GM12874 (cell line): ENCODE measurements at regions not wholly inside any gene's neighbourhood (a gene's known extent, or its start where the extent isn't known, plus 50 kb on each side); places are given as distances from the start of the nearest gene placed in this dataset.
A peak's percentile ranks its signal among the peaks of the same experiment; 100 is the strongest.

Experiments
- CTCF ChIP-seq: IDR thresholded peaks from 2 replicates; pipeline ENCODE4 v1.5.1; 2011; ENCODE audit warnings: low read depth, mild to moderate bottlenecking, control low read depth, low read length, moderate library complexity; ENCODE audit not compliant: insufficient read depth

DNA sequence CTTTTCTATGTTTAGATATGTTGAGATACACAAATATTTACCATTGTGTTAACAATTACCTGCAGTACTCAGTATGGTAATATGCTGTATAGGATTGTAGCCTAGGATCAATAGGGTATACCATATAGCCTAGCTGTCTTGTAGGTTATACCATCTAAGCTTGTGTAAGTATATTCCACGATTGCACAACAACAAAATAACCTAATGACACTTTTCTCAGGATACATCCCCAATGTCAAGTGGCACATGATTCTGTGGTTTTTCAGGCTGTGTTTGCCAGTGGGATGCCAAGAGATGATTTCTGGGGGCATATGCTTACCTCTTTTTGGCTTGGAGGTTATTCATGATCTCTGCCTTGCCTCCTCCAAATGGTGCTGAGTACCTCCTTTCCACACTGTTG is 247.2 kb upstream of the CENPE start:
- TF ChIP-seq CTCF, result no peak

DNA sequence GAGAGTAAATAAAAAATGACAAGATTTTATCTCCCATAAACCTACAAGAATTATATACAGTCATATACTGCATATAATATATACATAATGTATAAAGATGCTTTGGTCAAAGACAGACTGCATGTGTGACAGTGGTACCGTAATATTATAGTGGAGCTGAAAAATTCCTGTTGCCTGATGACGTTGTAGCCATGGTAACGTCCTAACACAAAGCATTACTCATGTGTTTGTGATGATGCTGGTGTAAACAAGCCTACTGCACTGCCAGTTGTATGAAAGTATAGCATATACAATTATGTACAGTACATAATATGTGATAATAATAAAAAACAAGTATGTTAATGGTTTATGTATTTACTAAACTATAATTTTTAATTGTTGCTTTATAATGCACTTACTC is 245.2 kb upstream of the CENPE start:
- TF ChIP-seq CTCF, result no peak

DNA sequence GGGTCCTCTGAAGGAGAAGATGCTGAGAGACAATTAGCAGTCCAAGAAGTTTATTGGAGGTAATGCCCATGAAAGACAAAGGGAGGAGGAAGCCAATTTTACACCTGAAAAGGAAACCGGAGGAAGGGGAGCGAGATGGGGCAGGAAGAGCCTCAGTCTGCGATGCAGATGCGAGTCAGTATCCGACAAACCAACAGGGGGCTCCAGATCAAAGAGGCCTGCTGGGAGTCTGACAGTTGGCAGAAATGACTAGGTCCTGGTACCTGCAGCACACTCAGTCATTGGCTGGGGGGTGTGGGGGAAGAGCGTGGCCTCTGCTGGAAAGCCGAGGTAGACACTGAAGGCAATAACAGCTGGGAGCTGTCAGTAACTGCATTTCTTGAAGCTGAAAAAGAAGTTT is 231.1 kb upstream of the CENPE start:
- peak; percentile 47 for TF ChIP-seq CTCF

DNA sequence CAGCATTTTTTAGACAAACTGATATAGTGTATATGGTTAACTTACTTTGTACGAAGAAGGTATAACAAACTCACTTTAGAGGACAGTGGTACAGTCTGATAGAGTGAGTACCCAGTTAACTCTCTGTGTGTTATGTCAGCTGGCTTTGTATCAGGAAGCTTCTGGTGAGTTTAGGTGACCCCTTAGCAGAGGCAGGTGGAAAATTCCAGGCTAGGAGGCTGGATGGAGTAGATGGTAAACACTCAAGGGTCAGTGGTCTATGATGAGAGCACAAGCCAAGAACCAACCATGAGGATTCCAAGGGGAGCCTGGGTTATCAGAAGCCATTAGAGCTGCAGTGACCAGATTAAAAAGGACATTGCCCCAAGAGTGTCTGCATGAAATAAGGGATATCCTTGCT is 227.3 kb upstream of the CENPE start:
- no peak for TF ChIP-seq CTCF

- TF ChIP-seq CTCF, result no peak
Measured at GRCh38 chr4:103424853-103425252, 226.7 kb upstream of the CENPE start.

- no peak for TF ChIP-seq CTCF
Measured at GRCh38 chr4:103423261-103423660, 225.1 kb upstream of the CENPE start.

DNA sequence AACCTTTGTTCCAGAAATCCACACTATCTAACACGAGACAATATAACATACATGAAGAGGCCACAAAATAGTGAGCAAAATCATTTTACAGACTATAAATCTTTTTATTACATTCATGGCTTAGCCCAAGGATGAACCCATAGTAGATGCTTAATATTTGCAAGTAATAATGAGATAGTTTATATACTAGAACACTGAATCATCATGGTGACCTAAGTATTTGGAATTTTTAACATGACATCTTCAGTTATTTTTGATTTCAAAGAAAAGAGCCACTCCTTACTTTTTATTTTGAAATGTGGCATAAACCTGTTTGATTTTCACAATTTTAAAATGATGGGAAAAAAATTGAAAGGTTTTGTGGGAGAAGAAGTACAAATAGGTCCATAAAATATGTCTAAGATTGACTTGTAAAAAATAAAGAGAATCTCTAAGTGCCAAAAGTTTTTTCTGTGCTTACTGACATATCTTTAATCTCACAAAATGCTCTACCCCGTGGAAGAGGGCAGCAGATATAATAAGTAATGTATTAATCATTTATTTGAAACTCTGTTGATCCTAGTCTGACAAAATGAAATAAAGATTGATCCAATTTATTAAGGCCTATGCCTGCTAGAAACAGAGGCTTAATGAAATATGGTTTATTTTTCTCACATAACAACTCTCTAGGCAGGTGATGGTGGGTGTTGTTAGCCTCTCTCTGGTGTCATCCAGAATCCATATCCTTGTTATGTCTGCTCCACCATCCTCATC is 224.5 kb upstream of the CENPE start:
- TF ChIP-seq CTCF, result no peak
